GM21381 (cell line): ENCODE measurements at regions not wholly inside any gene's neighbourhood (a gene's known extent, or its start where the extent isn't known, plus 50 kb on each side); places are given as distances from the start of the nearest gene placed in this dataset.

Experiments
- ATAC-seq: cut with Tn5 transposase; IDR thresholded peaks from one replicate; pipeline ENCODE4 v1.9.1; 2021; ENCODE audit warnings: mild to moderate bottlenecking, moderate library complexity; ENCODE audit not compliant: unreplicated experiment

DNA sequence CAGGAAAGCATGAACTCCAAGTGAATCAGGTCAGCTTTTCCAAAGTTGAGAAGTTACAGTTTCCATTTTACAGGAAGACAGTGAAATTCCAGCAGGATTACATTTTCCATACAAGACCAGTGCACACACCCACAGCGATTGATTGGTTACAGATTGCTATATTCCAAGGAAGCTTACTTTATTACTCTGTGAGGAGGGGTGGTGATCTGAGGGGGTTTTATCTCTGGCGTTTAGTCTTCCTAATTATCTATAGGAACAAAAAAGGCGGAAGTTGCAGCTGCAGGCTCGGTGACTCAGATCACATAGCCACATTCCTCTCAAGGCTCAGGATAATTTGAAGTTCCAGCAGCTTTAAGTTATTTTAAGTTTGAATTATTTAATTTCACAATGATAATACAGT lies 450.4 kb upstream of the NMUR2 start:
- ATAC-seq: no peak

DNA sequence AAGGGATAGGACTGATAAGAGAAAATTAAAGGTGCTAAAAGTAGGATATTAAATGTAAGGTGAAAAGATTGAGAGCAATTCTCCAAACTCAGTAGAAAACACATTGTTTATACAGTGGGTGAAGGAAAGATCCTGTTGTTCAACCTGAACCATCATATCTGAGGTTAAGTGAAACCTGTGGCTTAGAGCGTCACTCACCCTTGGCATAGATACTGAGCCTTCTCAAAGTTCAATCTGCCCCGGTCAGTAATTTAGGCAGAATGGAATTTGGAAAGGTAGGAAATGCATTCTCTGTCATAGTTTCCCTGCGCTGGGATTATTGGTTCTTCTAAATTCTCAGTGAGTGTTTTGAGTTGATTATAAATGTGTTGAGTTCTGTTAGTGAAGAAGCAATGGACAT lies 456.2 kb upstream of the NMUR2 start:
- ATAC-seq: no peak

DNA sequence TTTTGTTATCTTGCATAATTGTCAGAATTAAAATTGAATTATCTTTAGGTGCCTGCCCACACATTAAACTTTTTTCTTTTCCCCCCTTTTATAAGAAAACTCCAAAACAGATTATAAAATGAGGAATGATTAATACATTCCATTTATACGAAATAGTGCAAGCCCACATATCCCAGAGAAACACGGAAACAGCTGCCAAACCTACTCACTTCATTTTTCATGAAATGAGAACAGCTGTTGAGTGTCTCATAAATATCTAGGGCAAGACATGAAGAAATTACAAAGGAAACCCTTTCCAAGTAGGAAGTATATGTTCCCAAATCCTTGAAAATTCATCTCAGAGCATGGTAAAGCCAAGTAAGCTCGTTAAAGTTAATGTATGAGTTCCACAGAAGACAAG lies 459.4 kb upstream of the NMUR2 start:
- ATAC-seq: no peak

DNA sequence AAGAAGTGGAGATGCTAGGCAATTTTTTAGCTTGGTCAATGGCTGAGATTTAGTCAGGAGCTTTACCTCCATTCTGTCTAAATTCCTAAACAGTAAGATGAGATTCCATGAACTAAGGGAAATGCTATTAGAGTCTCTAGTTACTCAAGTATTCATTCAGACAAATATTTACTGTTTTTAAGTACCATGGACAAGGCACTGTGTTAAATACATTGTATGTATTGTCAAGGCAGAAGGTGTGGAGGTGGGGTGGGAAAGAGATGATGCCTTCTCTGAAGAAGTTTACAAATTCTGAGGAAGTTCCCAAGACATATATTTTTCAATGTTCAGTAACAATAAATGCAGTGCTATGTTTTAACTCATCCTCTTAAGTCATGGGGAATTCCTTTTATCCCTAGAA lies 459.9 kb upstream of the NMUR2 start:
- ATAC-seq: no peak

DNA sequence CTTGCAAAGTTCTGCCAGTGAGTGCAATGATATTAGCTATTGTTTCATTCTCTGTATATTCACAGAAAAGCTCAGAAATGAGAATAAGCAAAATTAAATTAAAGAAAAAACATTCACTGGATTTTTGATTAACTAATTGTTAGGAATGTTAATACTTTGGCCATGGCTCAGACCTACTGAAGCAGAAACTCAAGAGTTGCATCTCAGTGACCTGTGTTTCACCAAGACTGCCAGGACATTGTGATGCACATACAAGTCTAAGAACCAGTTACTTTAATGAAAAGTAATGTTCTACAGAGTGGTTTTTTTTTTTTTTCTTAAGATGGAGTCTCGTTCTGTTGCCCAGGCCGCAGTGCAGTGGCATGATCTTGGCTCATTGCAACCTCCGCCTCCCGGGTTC lies 464.9 kb upstream of the NMUR2 start:
- no peak for ATAC-seq

DNA sequence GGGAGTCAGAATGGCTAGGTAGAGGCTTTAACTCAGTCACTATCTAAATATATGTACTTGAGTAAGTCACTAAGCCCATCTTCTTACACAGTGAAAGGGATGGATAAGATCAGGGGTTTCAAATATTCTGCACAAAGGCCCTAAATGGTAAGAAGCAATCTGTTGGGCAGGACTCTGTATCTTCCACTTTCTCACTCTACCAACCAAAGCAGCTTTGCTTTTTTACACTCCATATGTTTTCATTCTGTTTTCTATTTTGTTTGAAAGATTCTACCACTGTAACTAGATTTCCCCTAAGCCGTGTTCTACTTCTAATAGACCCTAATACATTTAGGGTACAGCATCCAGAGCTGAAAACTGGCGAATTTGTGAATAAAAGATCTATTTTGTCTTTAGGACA lies 477.5 kb upstream of the NMUR2 start:
- no peak for ATAC-seq

DNA sequence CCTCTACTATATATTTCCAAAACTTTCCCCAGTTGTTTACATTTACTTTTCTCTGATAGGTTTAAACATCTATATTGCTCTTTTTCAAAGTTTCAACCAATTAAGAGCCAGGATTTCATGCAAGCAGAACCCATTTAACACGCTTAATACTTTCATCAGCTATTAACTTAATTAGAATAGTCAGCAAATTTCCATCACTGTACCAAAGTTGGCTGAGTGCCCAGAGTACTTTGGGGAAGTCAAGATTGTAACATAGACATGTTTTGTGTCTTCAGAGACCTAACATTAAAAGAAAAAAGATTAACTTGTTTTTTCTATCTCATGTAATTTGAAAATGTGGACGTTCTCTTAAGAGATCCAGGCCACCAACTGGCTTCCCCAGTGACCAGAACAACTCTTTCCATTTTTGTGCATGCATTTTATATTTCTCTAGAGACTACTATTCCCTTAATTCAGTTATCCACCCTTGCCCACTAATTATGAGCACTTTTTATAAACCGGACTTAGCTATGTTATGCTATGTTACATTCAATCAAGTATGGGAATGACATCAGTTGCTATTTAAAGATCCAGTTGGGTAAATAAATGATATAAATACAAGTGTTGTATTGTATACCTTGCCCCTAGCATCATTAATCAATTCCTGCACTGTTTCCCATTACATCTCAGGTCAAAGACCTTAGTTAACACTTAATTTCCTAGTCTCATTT lies 478.1 kb upstream of the NMUR2 start:
- no peak for ATAC-seq

DNA sequence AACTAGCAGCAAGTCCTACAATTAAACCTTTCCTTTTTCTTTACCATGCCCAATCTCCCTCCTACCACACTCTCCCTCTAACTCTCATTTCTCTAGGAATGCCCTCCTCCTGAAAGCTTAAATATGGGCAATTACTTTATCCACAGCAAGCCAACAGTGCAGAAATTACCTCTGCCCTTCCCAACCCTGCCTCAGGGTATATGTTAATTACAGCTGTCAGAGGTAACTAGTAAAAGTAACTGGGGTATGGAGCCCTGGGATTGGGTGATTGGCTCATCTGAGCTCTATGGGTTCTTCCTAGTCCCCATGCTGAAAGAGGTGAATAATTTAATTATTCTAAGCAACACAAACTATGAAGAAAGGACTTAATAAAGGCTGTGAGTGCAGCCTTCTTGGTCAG lies 478.9 kb upstream of the NMUR2 start:
- no peak for ATAC-seq

DNA sequence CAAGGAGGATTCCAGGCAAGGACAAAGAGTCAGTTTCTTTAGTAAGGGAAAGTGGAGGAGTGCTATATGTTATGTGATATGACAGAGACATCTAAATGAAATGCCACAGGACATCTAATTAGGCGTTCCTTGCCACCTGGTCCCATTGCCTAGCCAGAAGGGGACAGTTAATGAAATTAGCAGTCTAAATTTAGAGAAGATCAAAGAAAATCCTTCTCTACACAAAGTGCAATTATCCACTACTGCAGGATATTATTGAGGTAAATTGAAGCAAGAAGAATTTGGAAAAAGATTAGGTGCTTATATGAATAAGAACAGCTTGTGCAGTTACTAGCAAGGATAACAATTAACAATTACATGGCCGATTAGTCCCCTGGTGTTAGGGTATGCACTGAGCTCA lies 495.3 kb upstream of the NMUR2 start:
- no peak for ATAC-seq

DNA sequence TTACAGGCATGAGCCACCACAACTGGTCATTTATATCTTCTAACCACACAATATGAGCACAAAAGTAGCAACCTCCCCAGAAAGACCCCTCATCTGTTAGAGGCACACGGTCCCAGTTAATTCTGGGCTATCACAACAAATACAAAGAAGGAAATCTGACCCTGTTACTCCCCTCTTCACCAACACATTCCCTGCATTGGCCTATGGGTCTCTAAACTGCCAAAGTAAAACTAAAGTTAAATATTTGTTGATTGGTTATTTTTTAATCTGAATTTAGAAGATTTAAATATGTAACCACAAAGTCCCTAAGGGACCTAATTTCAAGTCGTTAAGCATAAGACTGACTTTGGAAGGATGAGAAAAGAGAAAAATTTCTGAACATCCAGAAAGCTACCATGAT lies 496.7 kb upstream of the NMUR2 start:
- no peak for ATAC-seq

DNA sequence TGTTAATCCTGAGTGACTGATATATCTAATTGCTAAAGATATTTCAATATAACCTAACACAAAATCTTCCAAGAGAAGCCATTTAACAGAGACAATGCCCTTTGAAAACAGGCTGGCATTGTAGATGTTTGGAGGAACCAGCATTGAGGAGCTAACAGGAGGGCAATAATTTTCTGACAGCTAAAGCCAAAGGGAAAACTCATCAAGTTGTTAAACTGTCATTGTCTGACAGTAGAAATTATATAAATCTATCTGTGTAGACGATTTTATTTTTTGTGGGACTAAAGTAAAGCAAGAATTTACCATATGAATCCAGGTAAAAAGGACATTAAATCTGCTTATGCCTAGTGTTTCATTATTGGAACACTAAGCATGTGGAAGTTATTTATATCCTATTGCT lies 500.2 kb upstream of the NMUR2 start:
- ATAC-seq: no peak

DNA sequence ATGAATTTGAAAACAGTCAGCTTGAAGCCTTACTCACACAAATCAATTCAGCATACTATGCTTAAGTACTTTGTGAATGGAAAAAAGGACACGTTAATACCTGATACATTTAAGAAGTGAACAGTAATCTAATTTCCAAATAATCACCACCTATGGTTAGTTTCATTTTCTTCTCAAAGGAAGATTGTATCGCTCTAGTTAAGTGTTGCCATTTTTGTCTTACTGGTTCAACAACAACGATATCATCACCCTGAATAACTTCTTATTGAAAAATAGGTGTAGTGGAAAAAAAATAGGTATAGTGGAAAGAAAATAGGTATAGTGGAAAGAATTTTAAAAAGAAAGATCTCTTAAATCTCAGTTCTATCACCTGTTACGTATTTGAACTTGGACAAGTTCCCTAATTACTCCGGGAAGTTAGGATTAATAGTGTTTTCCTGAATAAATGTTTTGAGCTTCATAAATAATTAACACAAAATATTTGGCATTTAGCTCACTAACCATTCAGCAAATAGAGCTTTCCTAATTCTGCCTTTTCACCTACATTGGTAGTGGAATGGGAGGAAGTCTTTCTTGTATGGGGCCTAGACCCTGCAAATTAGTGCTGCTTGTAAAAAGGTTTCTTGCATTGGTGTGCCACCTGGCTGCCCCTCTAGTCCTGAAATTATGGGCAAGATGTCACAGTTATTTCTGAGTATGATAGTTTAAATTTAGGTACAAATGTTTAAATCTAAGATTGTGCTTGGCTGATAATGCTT lies 502.6 kb upstream of the NMUR2 start:
- no peak for ATAC-seq

DNA sequence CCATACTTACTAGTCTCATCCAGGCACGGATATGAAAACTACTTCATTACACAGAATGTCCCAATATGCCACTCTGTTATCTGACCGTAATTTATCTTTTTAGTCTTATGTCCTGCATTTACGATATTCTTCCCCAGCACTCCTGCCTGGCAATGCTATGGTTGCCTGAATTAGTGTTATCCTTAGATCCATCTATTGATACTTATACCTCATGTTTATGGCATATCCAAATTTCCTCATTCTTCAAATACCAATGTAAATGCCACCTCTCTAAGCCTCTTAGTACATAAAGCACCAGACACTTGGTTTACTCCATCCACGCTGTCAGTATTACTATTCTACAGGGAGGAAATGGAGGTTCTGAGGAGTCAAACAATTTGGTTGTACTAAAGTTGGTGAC lies 507.8 kb upstream of the NMUR2 start:
- no peak for ATAC-seq

DNA sequence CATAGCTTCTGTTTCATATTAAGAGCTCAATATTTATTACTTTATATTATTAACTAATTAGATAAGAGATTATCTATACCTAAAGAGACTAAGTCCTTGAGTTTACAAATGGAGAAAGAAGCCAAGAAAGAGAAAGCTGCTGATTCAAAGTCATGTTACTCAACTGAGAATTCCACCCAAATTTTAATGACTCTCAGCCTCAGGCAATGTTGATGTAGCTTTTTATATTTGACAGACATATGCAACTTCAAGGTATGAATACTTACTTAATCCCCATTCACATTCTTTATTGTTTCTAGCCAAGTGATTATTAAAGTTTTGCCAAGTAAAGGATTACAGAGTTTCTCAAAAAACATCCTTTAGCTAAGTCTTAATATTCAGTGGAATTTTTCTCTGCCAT lies 527.5 kb upstream of the NMUR2 start:
- ATAC-seq: no peak

DNA sequence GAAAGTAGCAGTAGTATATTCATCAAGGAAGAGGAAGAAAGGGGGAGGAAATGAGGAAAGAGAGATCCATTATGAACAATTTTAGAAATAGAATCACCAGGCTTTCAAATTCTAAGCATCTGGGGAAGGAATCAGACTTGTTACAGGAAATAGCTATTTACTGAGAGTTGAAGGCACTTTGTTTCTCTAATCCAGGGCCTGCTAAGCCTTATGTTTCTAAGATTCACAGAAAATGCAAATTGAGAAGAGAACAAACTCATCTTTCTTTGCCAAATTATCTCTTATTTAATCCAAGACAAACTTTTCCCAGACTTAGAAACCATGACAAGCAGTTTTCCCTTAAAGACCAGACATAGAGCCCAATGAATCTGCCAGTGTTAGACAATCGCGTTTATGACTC lies 528.0 kb upstream of the NMUR2 start:
- ATAC-seq: no peak

DNA sequence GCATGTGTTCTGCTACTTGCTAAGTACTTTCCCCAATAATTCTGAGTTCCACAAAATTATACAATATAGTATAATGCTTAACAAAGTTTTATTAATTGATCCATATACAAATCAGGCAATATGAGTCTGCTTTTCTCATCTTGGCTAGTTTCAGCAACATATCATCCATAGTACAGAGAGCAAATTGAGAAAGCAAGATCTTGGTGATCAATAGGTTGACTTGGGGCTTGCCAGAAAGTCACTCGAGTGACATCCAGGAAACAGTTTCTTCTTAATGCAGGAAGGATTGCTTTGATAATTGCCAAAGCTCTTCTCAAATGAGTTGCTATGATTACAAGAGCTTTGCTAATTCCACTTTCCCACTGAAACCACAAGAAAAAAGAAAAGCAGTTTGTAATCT lies 533.6 kb upstream of the NMUR2 start:
- no peak for ATAC-seq

DNA sequence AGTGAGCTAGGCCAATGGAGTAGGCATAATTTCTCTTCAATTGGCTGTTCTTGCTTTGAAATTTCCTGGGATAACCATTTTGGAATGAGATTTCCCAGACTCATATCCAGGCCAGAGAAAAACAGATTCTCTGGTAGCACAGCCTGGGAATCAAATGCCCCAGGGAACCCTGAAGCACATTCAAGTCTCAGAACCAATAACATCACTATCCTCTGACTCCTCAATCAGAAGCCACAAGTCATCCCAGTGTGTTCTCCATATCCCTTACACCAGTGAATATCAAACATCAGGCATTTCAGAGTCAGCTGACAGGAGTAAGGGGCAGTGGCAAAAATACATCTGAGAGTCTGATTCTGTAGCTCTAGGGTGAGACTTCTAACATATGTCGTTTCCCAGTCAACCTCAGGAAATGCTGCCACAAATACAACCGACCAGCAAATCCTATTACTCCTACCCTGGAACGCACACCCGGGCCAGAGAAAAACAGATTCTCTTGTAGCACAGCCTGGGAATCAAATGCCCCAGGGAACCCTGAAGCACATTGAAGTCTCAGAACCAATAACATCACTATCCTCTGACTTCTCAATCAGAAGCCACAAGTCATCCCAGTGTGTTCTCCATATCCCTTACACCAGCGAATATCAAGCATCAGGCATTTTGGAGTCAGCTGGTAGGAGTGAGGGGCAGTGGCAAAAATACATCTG lies 537.7 kb upstream of the NMUR2 start:
- no peak for ATAC-seq

DNA sequence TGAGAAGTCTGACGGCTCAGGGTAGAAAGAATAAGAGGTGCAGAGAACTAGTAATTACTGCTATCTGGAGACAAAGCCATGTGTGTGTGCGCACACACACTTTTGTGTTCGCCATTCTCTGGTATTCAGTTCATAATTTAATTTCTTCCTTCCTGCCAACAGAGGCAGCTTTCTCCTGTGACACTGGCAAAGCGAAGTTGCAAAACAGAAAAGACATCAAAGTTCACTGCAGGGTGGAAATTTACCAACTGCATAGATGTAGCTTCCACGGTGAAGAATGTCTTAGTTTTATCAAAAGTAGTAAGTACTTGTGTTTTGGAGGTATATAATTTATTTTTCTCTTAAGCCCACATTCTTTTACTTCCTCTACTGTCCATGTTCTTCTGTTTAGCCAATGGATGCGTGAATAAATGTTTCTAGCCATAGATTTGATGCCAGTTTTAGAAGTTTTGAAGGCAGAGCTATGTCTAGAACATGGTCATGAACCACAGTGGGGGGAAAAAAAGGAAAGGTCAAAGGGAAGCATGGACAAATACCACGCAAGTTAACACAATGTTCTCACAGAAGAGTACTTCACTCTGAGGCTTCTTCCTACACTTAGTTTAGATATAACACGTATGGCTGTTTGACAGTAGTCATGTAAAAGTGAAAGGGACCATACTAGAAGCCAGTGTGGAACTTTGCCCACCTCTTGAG lies 536.5 kb upstream of the GRIA1 start:
- ATAC-seq: no peak

DNA sequence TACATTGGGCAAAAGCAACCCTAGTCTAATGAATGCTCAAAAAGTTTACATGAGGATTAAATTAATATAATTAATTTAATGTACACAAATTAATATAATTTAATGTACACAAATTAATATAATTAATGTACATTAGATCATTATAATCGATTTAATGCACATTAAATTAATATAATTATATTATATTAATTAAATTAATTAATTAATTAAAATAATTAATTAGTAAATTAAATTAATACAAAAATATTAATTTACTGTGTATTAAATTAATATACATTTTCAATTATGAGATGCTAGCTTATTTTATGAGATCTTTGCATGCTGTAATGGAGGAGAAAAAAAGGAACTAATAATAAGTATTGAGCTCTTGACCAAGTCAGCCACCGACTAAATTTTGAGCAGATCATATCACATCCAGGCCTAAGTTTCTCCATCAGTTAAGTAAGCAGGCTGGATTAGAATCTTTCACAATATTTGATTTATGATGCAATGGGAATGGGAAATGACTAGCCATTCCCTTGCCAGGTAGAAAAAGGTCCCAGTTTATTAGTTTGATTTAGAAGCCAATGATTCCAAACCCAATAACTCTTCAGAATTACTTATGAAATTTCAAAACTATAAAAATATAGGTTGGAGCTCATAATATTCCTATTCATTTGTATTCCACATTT lies 533.4 kb upstream of the GRIA1 start:
- ATAC-seq: no peak

DNA sequence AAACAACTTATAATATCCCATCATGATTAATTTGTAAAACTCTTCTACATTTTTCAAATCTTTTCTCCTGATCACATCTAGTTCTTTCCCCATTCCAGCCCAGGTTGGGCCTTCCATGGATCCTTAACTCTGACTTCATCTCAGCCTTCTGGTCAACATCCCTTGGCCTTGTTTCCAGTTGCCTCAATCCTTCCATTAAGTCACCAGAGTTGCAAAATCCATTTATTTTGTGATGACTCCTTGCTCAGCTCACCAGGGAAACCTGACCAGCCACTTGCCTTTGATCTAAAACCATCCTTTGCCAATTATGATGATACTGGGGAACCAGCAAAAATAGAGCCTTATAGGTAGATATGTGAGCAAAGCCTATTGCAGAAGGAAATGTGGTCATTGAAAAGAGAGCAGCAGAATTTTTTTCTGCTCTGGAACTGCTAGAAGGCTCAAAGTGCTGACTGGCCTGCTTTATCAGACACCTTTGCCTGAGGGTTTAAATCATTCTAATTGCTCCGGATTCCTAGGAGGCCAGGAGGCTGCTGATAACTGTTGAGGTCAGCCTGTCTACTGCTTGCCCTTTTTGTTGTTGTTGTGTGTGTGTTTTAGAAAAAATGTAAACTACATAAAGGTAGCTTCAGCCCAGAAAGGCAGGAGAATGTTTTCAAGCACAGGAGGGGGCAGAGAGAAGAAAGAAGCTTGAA lies 512.2 kb upstream of the GRIA1 start:
- no peak for ATAC-seq
